Loucy (cell line): ENCODE measurements at regions not wholly inside any gene's neighbourhood (a gene's known extent, or its start where the extent isn't known, plus 50 kb on each side); places are given as distances from the start of the nearest gene placed in this dataset.

Source experiments
- CTCF ChIP-seq: fragments of 200-600 bp; sonication (generic); conservative IDR thresholded peaks from 2 replicates; pipeline ENCODE4 v1.5.1; 2014; ENCODE audit warnings: mild to moderate bottlenecking, antibody characterized with exemption, low read length
- EZH2phosphoT487 ChIP-seq: fragments of 200-600 bp; IDR thresholded peaks from 2 replicates; pipeline ENCODE4 v1.6.1; 2018; ENCODE audit warnings: antibody characterized with exemption, mild to moderate bottlenecking, moderate library complexity, borderline replicate concordance

GRCh38 chr11:33531743-33532181 lies 168.9 kb downstream of the C11orf91 start:
- TF ChIP-seq CTCF (no peak), EZH2phosphoT487 (no peak)
